Trophoblast cell (in vitro differentiated cells and primary cell): ENCODE measurements at regions not wholly inside any gene's neighbourhood (a gene's known extent, or its start where the extent isn't known, plus 50 kb on each side); places are given as distances from the start of the nearest gene placed in this dataset.

Source experiments
- DNase-seq, 2 donors: peaks; one replicate each; pipeline ENCODE4 v3.0.0-alpha.2; 2016
- H2AFZ ChIP-seq: 2 replicates; pipeline ENCODE4 v1.6.1; 2013; ENCODE audit warnings: low read length, moderate library complexity, mild to moderate bottlenecking; ENCODE audit not compliant: insufficient read depth, poor library complexity
- H2AK5ac ChIP-seq: 2 replicates; pipeline ENCODE4 v1.6.1; 2013; ENCODE audit warnings: mild to moderate bottlenecking, low read length
- H2BK120ac ChIP-seq: 2 replicates; pipeline ENCODE4 v1.6.1; 2013; ENCODE audit warnings: low read length, mild to moderate bottlenecking, moderate library complexity; ENCODE audit not compliant: insufficient read depth, poor library complexity
- H2BK12ac ChIP-seq: 2 replicates; pipeline ENCODE4 v1.6.1; 2013; ENCODE audit warnings: mild to moderate bottlenecking, low read length, moderate library complexity
- H2BK5ac ChIP-seq: 2 replicates; pipeline ENCODE4 v1.6.1; 2013; ENCODE audit warnings: low read length, low read depth, moderate library complexity, mild to moderate bottlenecking; ENCODE audit not compliant: poor library complexity
- H3K14ac ChIP-seq: 2 replicates; pipeline ENCODE4 v1.6.1; 2013; ENCODE audit warnings: mild to moderate bottlenecking, low read length
- H3K18ac ChIP-seq: 2 replicates; pipeline ENCODE4 v1.6.1; 2013; ENCODE audit warnings: mild to moderate bottlenecking, low read length
- H3K23ac ChIP-seq: 2 replicates; pipeline ENCODE4 v1.6.1; 2013; ENCODE audit warnings: low read length
- H3K27ac ChIP-seq: 2 replicates; pipeline ENCODE4 v1.5.1; 2013; ENCODE audit warnings: low read depth, mild to moderate bottlenecking, inconsistent platforms, low read length, moderate library complexity
- H3K27me3 ChIP-seq: 2 replicates; pipeline ENCODE4 v1.6.1; 2013; ENCODE audit warnings: inconsistent platforms, mild to moderate bottlenecking, low read length, moderate library complexity; ENCODE audit not compliant: insufficient read depth
- H3K36me3 ChIP-seq, 2 experiments: 1 replicate in 1 of 2; 2 replicates in 1 of 2; pipeline ENCODE4 v1.6.1; 2013; ENCODE audit warnings: low read length in 2 of 2, mild to moderate bottlenecking in 2 of 2, moderate library complexity in 1 of 2; ENCODE audit not compliant: insufficient read depth in 2 of 2, control insufficient read depth in 1 of 2
- H3K4ac ChIP-seq: 2 replicates; pipeline ENCODE4 v1.6.1; 2013; ENCODE audit warnings: low read depth, mild to moderate bottlenecking, low read length, moderate library complexity
- H3K4me1 ChIP-seq, 2 experiments: 1 replicate in 1 of 2; 2 replicates in 1 of 2; pipeline ENCODE4 v1.6.1; 2013; ENCODE audit warnings: low read length in 2 of 2, mild to moderate bottlenecking in 2 of 2, moderate library complexity in 1 of 2; ENCODE audit not compliant: insufficient read depth in 2 of 2, control insufficient read depth in 1 of 2
- H3K4me2 ChIP-seq: 2 replicates; pipeline ENCODE4 v1.6.1; 2013; ENCODE audit warnings: inconsistent platforms, mild to moderate bottlenecking, low read length, moderate library complexity
- H3K4me3 ChIP-seq: 2 replicates; pipeline ENCODE4 v1.5.1; 2013; ENCODE audit warnings: mild to moderate bottlenecking, low read depth, low read length, inconsistent platforms
- H3K79me1 ChIP-seq: one replicate; pipeline ENCODE4 v1.6.1; 2013; ENCODE audit warnings: low read length
- H3K79me2 ChIP-seq: 2 replicates; pipeline ENCODE4 v1.6.1; 2013; ENCODE audit warnings: low read length, mild to moderate bottlenecking; ENCODE audit not compliant: control insufficient read depth, insufficient read depth, poor library complexity
- H3K9ac ChIP-seq: 2 replicates; pipeline ENCODE4 v1.6.1; 2013; ENCODE audit warnings: mild to moderate bottlenecking, low read length
- H3K9me3 ChIP-seq: 2 replicates; pipeline ENCODE4 v1.6.1; 2013; ENCODE audit warnings: low read depth, mild to moderate bottlenecking, control low read depth, inconsistent platforms, low read length; ENCODE audit not compliant: insufficient read depth
- H4K12ac ChIP-seq: 2 replicates; pipeline ENCODE4 v1.6.1; 2013; ENCODE audit warnings: low read depth, mild to moderate bottlenecking, low read length, moderate library complexity
- H4K8ac ChIP-seq: 2 replicates; pipeline ENCODE4 v1.6.1; 2013; ENCODE audit warnings: low read depth, mild to moderate bottlenecking, low read length, moderate library complexity
- H4K91ac ChIP-seq: one replicate; pipeline ENCODE4 v1.6.1; 2013; ENCODE audit warnings: low read depth, mild to moderate bottlenecking, low read length, moderate library complexity
- WGBS: extraction: QIAGEN DNeasy Blood & Tissue Kit; methylation state at CpG from one replicate; pipeline ENCODE4 v1.1.7; 2013; ENCODE audit warnings: missing lambda C conversion rate; ENCODE audit not compliant: insufficient read length, insufficient coverage; ENCODE audit errors: extremely low coverage; 5-methylcytosine and 5-hydroxymethylcytosine counted together

DNA sequence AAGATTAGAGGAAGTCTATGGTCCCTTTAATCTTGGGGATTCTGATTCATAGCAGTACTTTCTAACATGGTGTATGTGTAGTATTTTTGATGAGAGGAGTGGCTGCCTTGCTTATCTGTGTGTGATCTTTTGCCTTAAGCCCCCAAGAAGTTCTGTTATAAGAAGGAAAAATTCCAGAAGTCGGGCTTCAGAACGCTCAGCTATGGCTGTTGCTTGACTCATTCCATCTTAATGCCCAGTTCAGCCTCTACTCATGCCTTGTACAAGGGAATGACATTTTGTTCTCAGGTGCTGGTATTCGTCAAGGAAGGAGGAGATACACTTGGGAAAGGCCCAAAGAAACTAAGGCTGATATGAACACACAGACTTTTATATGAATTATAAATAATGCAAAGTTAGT, 713.0 kb upstream of the MARCKS start:
- H4K91ac ChIP-seq: no peak overlapping the region
- no peak overlapping the region for H3K14ac ChIP-seq
- H3K4me3 ChIP-seq: no peak overlapping the region
- H3K4me1 ChIP-seq: no peaks in the 10 kb centered on the region
- H4K12ac ChIP-seq: no peak overlapping the region
- no peaks in the 10 kb centered on the region for H3K27me3 ChIP-seq
- no peak overlapping the region for H3K4me2 ChIP-seq
- no peak overlapping the region for H3K18ac ChIP-seq
- H3K23ac ChIP-seq: no peak overlapping the region
- H3K79me1 ChIP-seq: no peaks in the 10 kb centered on the region
- H4K8ac ChIP-seq: no peak overlapping the region
- H3K36me3 ChIP-seq: no peaks in the 10 kb centered on the region
- no peak overlapping the region for H2BK5ac ChIP-seq
- no peak overlapping the region for H3K9ac ChIP-seq
- H2AFZ ChIP-seq: no peak overlapping the region
- H2BK120ac ChIP-seq: no peak overlapping the region
- WGBS: no CpG with 5 or more reads among the region's 3 CpGs
- no peaks in the 10 kb centered on the region for H3K9me3 ChIP-seq
- H2BK12ac ChIP-seq: no peak overlapping the region
- no peak overlapping the region for H2AK5ac ChIP-seq
- H3K4ac ChIP-seq: no peak overlapping the region
- no peak for DNase-seq
- H3K79me2 ChIP-seq: no peaks in the 10 kb centered on the region
- peak overlapping the region; percentile 34 for H3K27ac ChIP-seq

DNA sequence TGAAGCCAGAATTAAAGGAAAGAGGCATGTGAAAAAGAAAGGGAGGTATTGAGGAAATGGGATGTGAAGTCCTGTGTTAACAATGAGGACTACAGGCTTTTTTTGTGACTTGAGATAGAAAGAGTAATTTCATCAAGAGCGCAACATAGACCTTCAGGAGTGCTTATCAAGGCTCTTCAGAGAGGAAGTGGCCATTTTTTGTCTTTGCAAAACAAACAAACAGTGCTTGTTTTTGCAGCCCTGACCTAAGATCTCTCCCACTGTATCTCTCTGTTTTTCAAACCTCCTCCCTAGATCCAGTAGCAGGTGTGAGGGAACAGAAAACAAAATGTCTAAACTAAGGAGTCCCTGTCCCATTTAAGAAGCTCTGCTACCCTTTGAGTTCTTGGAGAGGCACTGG, 710.3 kb upstream of the MARCKS start:
- Histone ChIP-seq H2AK5ac (no peak overlapping the region), H2BK5ac (no peak overlapping the region), H2BK12ac (no peak overlapping the region), H3K4me1 (no peaks in the 10 kb centered on the region), H3K14ac (no peak overlapping the region), H2BK120ac (no peak overlapping the region), H3K18ac (no peak overlapping the region), H3K36me3 (no peaks in the 10 kb centered on the region), H2AFZ (no peak overlapping the region), H3K79me1 (no peaks in the 10 kb centered on the region), H3K4ac (no peak overlapping the region), H3K27ac (no peak overlapping the region), H4K12ac (no peak overlapping the region), H3K9me3 (no peaks in the 10 kb centered on the region), H4K8ac (no peak overlapping the region), H4K91ac (no peak overlapping the region), H3K4me2 (no peak overlapping the region), H3K9ac (no peak overlapping the region), H3K23ac (no peak overlapping the region), H3K27me3 (no peaks in the 10 kb centered on the region), H3K4me3 (no peak overlapping the region), H3K79me2 (no peaks in the 10 kb centered on the region)
- DNase-seq: no peak
- no CpG with 5 or more reads among the region's 1 CpG for WGBS

DNA sequence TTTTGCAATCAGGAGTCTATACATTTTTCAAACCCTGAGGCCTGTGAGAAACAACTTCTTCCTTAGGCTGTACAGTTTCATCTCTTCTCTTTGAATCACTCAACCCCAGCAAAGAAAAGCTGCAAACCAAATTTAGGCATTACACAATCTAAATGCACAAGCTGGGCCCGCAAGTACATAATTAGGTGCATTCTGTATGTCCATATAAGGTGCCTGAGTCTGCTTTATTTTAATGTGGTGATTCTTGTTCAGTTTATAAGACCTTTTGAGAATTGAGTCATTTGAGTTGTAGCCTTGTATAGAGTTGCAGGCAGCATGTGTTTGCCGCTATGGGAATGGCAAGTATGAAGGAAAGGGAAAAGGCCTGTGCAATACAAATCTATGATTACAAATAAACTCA, 709.6 kb upstream of the MARCKS start:
- Histone ChIP-seq H3K36me3 (no peaks in the 10 kb centered on the region), H4K12ac (no peak overlapping the region), H2BK5ac (no peak overlapping the region), H3K79me2 (no peaks in the 10 kb centered on the region), H3K23ac (no peak overlapping the region), H3K27ac (no peak overlapping the region), H3K14ac (no peak overlapping the region), H3K4me2 (no peak overlapping the region), H3K9ac (no peak overlapping the region), H3K4me3 (no peak overlapping the region), H3K4me1 (no peaks in the 10 kb centered on the region), H2AK5ac (no peak overlapping the region), H3K4ac (no peak overlapping the region), H2AFZ (no peak overlapping the region), H3K27me3 (no peaks in the 10 kb centered on the region), H3K9me3 (no peaks in the 10 kb centered on the region), H3K18ac (no peak overlapping the region), H4K8ac (no peak overlapping the region), H2BK12ac (no peak overlapping the region), H3K79me1 (no peaks in the 10 kb centered on the region), H2BK120ac (no peak overlapping the region), H4K91ac (no peak overlapping the region)
- DNase-seq: no peak
- no CpG with 5 or more reads among the region's 2 CpGs for WGBS

DNA sequence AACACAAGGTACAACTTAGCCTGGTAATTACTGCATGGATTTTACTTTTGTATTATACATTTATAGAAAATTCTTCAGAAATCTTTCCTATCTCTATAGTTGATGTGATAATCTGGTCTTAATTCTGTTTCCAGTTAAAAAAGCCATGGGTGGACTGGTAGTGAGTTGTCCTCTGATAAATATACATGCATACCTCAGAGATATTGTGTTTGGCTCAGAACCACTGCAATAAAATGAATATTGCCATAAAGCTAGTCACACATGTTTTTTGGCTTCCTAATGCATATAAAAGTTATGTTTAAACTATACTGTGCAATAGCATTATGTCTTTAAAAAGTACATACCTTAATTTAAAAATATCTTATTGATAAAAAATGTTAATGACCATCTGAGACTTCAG, 708.6 kb upstream of the MARCKS start:
- Histone ChIP-seq H3K4me1 (no peaks in the 10 kb centered on the region), H3K18ac (no peak overlapping the region), H2BK12ac (no peak overlapping the region), H3K23ac (no peak overlapping the region), H4K91ac (no peak overlapping the region), H3K27me3 (no peaks in the 10 kb centered on the region), H2AFZ (no peak overlapping the region), H3K79me1 (no peaks in the 10 kb centered on the region), H2BK120ac (no peak overlapping the region), H3K14ac (no peak overlapping the region), H3K4ac (no peak overlapping the region), H4K12ac (no peak overlapping the region), H3K9ac (no peak overlapping the region), H4K8ac (no peak overlapping the region), H3K79me2 (no peaks in the 10 kb centered on the region), H3K4me3 (no peak overlapping the region), H3K27ac (no peak overlapping the region), H3K4me2 (no peak overlapping the region), H2BK5ac (no peak overlapping the region), H2AK5ac (no peak overlapping the region), H3K36me3 (no peaks in the 10 kb centered on the region), H3K9me3 (no peaks in the 10 kb centered on the region)
- DNase-seq: no peak

DNA sequence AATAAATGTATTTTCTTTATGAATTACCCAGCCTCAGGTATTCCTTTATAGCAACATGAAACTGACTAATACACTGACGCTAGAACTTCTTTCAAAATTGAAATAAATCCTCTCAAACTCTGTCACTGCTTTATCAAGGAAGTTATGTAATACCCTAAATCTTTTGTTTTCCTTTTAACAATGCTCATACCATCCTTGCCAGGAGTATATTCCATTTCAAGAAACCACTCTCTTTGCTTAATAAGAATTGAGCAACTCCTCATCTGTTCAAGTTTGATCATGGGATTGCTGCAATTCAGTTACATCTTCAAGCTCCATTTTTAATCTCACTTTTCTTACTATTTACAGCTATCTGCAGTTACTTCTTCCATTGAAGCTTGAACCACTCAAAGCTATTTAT, 707.6 kb upstream of the MARCKS start:
- Histone ChIP-seq H3K14ac (no peak overlapping the region), H4K12ac (no peak overlapping the region), H3K4me2 (no peak overlapping the region), H3K4me1 (no peaks in the 10 kb centered on the region), H3K36me3 (no peaks in the 10 kb centered on the region), H2AK5ac (no peak overlapping the region), H2BK120ac (no peak overlapping the region), H3K23ac (no peak overlapping the region), H4K8ac (no peak overlapping the region), H2AFZ (no peak overlapping the region), H3K9me3 (no peaks in the 10 kb centered on the region), H4K91ac (no peak overlapping the region), H3K9ac (no peak overlapping the region), H3K18ac (no peak overlapping the region), H3K79me1 (no peaks in the 10 kb centered on the region), H3K27me3 (no peaks in the 10 kb centered on the region), H2BK12ac (no peak overlapping the region), H3K79me2 (no peaks in the 10 kb centered on the region), H3K27ac (no peak overlapping the region), H2BK5ac (no peak overlapping the region), H3K4me3 (no peak overlapping the region), H3K4ac (no peak overlapping the region)
- no CpG with 5 or more reads among the region's 1 CpG for WGBS
- no peak for DNase-seq
